ENCODE measurements at regions not wholly inside any gene's neighbourhood (a gene's known extent, or its start where the extent isn't known, plus 50 kb on each side); places are given as distances from the start of the nearest gene placed in this dataset.

DNA sequence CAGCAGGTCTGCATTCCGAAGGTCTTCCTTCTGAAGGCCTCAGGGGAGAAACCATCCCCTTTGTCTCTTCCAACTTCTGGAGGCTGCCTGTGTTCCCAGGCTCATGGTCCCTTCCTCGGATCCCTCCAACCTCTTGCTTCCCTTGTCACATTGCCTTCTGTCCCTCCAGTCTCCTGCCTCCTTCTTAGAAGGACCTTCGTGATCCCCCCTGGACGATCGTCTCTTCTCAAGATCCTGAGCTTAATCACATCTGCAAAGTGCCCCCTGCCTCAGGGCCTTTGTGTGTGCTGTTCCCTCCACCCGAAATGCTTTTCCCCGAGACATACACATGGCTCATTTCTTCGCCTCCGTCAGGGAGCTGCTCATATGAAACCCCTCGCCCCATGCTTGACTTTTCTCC lies 505.8 kb downstream of the SHQ1 start:
- Histone ChIP-seq H3K4me1 (peaks cover 26% of the 10 kb centered on the region), H3K27ac (no peak overlapping the region), H3K4me3 (no peak overlapping the region), H3K27me3 (ENCODE audit: low read depth) (no peaks in the 10 kb centered on the region), H3K9me3 (no peaks in the 10 kb centered on the region), H3K36me3 (no peaks in the 10 kb centered on the region)
- DNase-seq (no peak), ATAC-seq (no peak)
- intact Hi-C loops (cut with DNase I): no loop called here
- TF ChIP-seq, protein P1, sequence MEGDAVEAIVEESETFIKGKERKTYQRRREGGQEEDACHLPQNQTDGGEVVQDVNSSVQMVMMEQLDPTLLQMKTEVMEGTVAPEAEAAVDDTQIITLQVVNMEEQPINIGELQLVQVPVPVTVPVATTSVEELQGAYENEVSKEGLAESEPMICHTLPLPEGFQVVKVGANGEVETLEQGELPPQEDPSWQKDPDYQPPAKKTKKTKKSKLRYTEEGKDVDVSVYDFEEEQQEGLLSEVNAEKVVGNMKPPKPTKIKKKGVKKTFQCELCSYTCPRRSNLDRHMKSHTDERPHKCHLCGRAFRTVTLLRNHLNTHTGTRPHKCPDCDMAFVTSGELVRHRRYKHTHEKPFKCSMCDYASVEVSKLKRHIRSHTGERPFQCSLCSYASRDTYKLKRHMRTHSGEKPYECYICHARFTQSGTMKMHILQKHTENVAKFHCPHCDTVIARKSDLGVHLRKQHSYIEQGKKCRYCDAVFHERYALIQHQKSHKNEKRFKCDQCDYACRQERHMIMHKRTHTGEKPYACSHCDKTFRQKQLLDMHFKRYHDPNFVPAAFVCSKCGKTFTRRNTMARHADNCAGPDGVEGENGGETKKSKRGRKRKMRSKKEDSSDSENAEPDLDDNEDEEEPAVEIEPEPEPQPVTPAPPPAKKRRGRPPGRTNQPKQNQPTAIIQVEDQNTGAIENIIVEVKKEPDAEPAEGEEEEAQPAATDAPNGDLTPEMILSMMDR (IDR thresholded peaks at IDR 0.05): no peak

- intact Hi-C loops (cut with DNase I): no loop called here
- DNase-seq: no peak
- TF ChIP-seq, protein P1 (IDR thresholded peaks at IDR 0.05): no peak
Measured at GRCh38 chr3:72341920-72342319, 506.3 kb downstream of the SHQ1 start.

DNA sequence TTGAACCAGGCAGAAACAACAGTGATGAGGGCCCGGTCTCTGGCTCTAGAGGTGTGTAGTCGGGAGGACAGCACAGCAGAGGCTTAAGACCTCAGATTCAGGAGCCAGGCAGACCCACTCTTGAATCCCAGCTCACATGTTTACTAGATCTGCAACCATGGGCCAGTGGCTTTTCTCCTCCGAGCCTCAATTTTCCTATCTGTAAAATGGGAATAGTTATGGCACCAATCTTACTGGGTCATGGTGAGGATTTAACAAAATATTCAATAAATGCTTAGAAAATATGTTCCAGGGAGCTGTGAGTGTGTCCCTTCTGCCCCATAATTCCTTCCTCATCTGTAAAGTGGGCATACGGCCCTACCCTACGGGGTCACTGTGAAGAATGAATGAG lies 506.9 kb downstream of the SHQ1 start:
- intact Hi-C loops (cut with DNase I): no loop called here
- Histone ChIP-seq H3K4me1 (peaks cover 30% of the 10 kb centered on the region), H3K36me3 (no peaks in the 10 kb centered on the region), H3K9me3 (no peaks in the 10 kb centered on the region), H3K4me3 (no peak overlapping the region), H3K27me3 (ENCODE audit: low read depth) (no peaks in the 10 kb centered on the region), H3K27ac (no peak overlapping the region)
- ATAC-seq (no peak), DNase-seq (no peak)
- TF ChIP-seq, protein P1 (IDR thresholded peaks at IDR 0.05): no peak

More at GRCh38 chr3:72341920-72342319, 506.3 kb downstream of the SHQ1 start:
- Histone ChIP-seq H3K4me3 (no peak overlapping the region), H3K9me3 (no peaks in the 10 kb centered on the region), H3K36me3 (no peaks in the 10 kb centered on the region), H3K27ac (no peak overlapping the region), H3K27me3 (ENCODE audit: low read depth) (no peaks in the 10 kb centered on the region), H3K4me1 (peaks cover 26% of the 10 kb centered on the region)
- no peak for ATAC-seq

GRCh38 chr3:72340476-72341379 lies 507.5 kb downstream of the SHQ1 start:
- Histone ChIP-seq H3K27ac (no peak overlapping the region), H3K4me3 (no peak overlapping the region), H3K4me1 (peaks cover 24% of the 10 kb centered on the region), H3K9me3 (no peaks in the 10 kb centered on the region), H3K36me3 (no peaks in the 10 kb centered on the region), H3K27me3 (ENCODE audit: low read depth) (no peaks in the 10 kb centered on the region)
- intact Hi-C loops (cut with DNase I): no loop called here
- DNase-seq: no peak
- no peak for ATAC-seq
- TF ChIP-seq, protein P1 (IDR thresholded peaks at IDR 0.05): no peak

DNA sequence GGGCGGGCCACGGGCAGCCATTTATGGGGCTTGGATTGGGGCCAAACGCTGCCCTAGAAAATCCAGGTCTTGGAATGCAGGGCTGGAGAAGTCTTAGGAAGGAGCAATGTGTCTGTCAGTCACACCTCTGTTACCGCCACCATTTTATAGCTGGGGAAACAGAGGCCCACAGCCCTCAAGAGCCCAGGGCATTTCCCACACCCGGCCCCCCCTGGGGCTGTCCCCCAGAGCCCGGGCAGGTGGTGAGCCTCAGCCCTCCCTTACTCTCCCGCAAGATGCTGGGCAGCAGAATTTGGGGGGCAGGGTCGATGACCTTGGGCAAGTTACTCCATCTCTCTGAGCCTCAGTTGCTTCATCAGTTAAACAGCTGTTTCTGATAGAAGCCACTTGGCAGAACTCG lies 508.2 kb downstream of the SHQ1 start:
- Histone ChIP-seq H3K36me3 (no peaks in the 10 kb centered on the region), H3K9me3 (no peaks in the 10 kb centered on the region), H3K4me3 (no peak overlapping the region), H3K4me1 (peaks cover 18% of the 10 kb centered on the region), H3K27ac (no peak overlapping the region), H3K27me3 (ENCODE audit: low read depth) (no peaks in the 10 kb centered on the region)
- DNase-seq (no peak), ATAC-seq (no peak)
- intact Hi-C loops (cut with DNase I): no loop called here
- TF ChIP-seq, protein P1 (IDR thresholded peaks at IDR 0.05): no peak
